AG10803 (cell line): ENCODE measurements at regions not wholly inside any gene's neighbourhood (a gene's known extent, or its start where the extent isn't known, plus 50 kb on each side); places are given as distances from the start of the nearest gene placed in this dataset.
"Not testable (repeated sequence)": the region's sequence is repeated elsewhere in the genome, so short reads cannot be mapped to it uniquely, and the experiment has no call there.

Experiments used
- DNase-seq: peaks from one replicate; pipeline ENCODE4 v3.0.0; 2010; ENCODE audit warnings: low read depth
- H3K4me3 ChIP-seq: 2 replicates; pipeline ENCODE4 v1.5.1; 2011; ENCODE audit warnings: mild to moderate bottlenecking, low read length, control low read depth
- CTCF ChIP-seq: conservative IDR thresholded peaks from 2 replicates; pipeline ENCODE4 v1.5.1; 2011; ENCODE audit warnings: mild to moderate bottlenecking, low read length, control low read depth, inconsistent platforms

- DNase-seq, result no peak
- no peak overlapping the region for H3K4me3 ChIP-seq
- no peak for TF ChIP-seq CTCF
These were observed 1313.2 kb upstream of the NRXN1 start for GRCh38 chr2:52345082-52345481.

DNA sequence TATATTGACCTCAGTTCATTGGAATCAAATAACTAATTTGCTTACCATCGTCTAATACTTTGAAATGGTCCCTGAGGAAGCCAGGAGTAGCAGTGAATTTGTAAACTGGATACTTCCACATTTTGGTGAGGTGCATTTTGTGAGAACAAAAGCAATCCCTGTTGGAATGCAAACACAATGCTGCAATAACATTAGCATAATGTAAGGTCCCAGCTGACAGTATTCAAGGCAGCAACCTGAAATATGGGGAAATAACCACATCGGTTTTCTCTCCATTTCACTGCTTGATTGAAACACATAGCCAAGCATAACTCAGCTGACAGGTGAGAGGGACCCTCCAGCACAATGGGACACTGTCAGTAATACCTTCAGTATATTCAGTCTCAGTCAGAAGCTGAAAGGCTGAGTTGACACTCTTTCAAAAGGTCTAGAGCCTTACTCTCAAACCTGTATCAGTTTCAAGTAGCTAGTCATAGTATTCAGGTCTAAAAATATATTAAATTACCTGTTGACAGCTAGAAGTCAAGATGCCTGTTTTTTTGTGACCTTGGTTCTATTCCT lies 1311.9 kb upstream of the NRXN1 start:
- no peak for DNase-seq
- TF ChIP-seq CTCF, result no peak
- H3K4me3 ChIP-seq, result no peak overlapping the region

GRCh38 chr2:52343010-52343409 lies 1311.1 kb upstream of the NRXN1 start:
- DNase-seq, result no peak
- TF ChIP-seq CTCF, result no peak
- no peak overlapping the region for H3K4me3 ChIP-seq

DNA sequence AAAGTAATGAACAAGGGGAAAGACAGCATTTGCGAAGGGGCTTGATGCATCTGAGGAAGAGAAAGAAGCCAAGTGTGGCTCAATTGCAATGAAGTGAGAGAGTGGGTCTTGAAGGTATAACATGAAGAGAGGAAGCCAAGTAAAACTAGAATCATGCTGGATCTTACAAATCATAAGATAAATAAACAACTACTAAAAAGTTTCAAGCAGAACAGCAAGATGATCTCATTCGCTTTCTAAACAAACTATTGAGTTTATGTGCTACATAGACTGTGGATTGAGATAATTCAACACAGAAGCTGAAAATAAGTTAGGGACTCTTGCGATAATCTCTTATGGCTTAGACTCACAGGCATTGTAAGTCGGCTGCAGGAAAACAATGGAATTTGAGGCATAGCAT lies 1310.5 kb upstream of the NRXN1 start:
- H3K4me3 ChIP-seq, result no peak overlapping the region
- no peak for DNase-seq
- TF ChIP-seq CTCF, result no peak

GRCh38 chr2:52341732-52342131 lies 1309.8 kb upstream of the NRXN1 start:
- H3K4me3 ChIP-seq, result no peak overlapping the region
- TF ChIP-seq CTCF, result no peak
- DNase-seq, result no peak

GRCh38 chr2:52340171-52340570 lies 1308.2 kb upstream of the NRXN1 start:
- H3K4me3 ChIP-seq, result no peak overlapping the region

GRCh38 chr2:52337786-52338185 lies 1305.9 kb upstream of the NRXN1 start:
- DNase-seq, H3K4me3 ChIP-seq: not testable (repeated sequence)

More at GRCh38 chr2:52340171-52340570, 1308.2 kb upstream of the NRXN1 start:
- DNase-seq, result no peak
- no peak for TF ChIP-seq CTCF

DNA sequence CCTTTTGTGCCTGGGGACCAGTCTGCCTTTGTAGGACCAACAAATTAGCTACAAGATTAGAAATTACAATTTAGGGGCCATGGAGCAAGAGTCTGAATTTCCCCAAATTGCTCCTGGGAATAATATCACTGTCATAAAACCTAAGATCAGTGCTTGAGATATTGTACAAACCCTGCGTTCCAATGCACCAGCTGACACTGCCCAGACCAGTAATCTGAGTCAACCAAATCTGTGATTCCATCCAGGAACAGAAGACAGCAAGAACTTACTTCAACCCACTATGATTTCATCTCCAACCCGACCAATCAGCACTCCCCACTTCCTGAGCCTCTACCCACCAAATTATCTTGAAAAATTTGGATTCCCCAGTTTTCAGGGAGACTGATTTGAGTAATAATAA lies 1305.0 kb upstream of the NRXN1 start:
- no peak overlapping the region for H3K4me3 ChIP-seq
- TF ChIP-seq CTCF, result no peak
- no peak for DNase-seq
